ENCODE measurements at regions not wholly inside any gene's neighbourhood (a gene's known extent, or its start where the extent isn't known, plus 50 kb on each side); places are given as distances from the start of the nearest gene placed in this dataset.

DNA sequence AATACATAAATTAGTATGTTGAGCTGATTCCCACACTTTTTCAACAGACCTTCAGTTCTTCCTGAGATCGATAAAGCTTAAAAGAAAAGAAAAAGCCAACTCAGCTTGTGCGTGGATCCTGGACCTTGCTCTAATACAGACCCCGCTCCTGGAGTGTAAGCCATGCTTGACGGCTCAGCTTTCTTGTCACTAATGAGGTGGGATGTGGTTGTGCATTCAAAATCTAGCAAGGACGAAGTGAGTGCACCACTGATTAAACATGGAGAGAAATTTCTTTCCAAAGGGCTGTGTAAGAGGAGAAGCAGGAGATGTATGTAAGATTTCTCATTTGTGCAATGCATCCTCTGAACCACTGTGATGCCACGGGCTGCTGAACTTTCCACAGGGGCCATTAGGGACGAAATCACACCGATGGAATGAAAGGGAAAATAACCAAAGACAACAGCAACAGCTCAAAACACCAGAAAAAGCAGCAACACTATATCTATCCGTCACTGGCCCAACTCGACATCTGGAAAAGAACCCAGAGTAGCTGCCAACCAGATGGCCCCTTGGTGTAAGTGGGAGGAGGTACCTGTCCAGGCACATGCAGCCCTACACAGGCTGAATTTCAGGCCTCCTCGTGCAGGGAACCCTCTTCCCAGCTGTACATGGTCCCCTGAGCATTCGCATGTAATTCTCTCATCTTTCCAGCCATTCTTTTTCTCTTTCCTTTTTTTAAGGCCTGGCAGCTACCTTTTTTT, 178.9 kb downstream of the SREK1 start:
- DNase-seq (ENCODE audit: low read depth), result no peak
- H3K4me3 ChIP-seq (ENCODE audit: low read length), result no peak overlapping the region
- TF ChIP-seq, protein P1, sequence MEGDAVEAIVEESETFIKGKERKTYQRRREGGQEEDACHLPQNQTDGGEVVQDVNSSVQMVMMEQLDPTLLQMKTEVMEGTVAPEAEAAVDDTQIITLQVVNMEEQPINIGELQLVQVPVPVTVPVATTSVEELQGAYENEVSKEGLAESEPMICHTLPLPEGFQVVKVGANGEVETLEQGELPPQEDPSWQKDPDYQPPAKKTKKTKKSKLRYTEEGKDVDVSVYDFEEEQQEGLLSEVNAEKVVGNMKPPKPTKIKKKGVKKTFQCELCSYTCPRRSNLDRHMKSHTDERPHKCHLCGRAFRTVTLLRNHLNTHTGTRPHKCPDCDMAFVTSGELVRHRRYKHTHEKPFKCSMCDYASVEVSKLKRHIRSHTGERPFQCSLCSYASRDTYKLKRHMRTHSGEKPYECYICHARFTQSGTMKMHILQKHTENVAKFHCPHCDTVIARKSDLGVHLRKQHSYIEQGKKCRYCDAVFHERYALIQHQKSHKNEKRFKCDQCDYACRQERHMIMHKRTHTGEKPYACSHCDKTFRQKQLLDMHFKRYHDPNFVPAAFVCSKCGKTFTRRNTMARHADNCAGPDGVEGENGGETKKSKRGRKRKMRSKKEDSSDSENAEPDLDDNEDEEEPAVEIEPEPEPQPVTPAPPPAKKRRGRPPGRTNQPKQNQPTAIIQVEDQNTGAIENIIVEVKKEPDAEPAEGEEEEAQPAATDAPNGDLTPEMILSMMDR (conservative IDR thresholded peaks at IDR 0.05; ENCODE audit: low read depth, low read length), result no peak

DNA sequence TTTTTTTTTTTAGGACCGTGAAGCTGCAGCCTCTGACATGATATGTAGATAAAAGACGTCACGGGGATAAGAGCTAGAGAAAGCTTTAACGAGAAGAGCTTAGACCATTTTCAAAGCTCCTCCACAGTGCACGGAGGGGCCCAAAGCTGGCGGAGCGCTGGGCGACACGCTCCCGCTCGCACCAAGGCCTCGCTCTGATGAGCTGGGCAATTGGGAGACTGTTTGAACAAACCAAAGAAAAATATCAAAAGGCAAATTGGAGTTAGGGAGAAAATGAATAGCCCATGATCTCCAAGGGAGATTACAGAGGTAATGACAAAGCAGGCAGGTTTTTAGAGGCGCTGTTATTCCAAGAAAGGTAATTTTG, 179.4 kb downstream of the SREK1 start:
- no peak overlapping the region for H3K4me3 ChIP-seq (ENCODE audit: low read length)
- DNase-seq (ENCODE audit: low read depth), result no peak
- TF ChIP-seq, protein P1 (conservative IDR thresholded peaks at IDR 0.05; ENCODE audit: low read depth, low read length), result no peak

DNA sequence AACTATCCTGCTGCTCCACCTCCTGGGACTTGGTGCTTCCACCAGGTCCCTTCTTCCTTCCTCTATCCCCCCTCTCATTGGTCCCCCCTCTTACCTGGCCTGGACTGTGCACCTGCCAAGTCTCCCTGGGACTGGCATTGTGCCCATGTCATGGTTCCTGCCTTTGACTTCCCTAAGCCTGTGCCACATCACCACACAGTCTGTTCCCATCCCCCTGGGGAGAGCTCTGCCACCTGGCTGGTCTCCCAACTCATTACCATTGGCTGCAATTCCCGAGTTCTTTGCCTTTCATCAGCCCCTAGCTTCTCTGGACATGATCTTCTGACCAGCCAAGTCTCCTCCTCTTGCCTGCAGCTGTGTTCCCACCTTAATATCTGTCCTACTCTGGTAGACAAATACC, 180.3 kb downstream of the SREK1 start:
- no peak overlapping the region for H3K4me3 ChIP-seq (ENCODE audit: low read length)
- TF ChIP-seq, protein P1 (conservative IDR thresholded peaks at IDR 0.05; ENCODE audit: low read depth, low read length), result no peak
- DNase-seq (ENCODE audit: low read depth), result no peak

DNA sequence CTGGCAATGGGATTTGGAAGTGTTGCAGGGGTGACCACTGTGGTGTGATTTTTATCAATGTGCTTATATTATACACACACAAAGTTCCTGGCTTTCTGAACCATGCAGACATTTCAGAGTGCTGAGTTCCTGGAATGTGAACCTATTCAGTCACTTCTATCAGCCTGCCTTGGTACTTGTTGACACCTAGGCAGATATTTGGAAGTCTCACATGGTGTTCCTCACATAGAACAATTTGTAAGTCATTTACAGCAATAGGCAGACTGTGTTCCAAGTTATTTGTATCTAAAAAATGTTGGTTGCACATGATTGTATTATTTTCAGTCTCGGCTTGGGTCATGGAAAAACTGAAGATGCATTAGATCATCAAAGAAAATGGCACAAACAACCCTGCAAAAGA, 182.2 kb downstream of the SREK1 start:
- DNase-seq (ENCODE audit: low read depth), result no peak
- TF ChIP-seq, protein P1 (conservative IDR thresholded peaks at IDR 0.05; ENCODE audit: low read depth, low read length), result no peak
- no peak overlapping the region for H3K4me3 ChIP-seq (ENCODE audit: low read length)

DNA sequence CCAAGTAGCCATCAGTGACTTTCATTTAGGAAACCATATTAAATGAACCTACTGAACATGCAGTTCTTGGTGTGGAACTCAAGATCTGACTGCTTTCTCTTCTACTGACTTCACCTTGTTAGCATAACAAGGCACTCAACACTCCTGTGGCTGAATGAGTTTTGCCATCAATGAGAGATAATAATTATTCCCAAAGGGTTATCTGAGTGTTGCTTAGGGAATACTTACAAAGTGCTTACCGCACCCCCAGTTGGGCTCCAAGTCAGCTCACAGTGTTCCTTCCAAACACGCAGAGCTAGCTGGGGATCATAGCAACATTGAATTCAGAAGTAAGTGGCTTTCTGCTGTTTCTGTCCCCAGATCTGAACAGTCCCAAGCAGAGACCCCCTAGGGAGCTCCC, 182.9 kb downstream of the SREK1 start:
- no peak for DNase-seq (ENCODE audit: low read depth)
- H3K4me3 ChIP-seq (ENCODE audit: low read length), result no peak overlapping the region
- TF ChIP-seq, protein P1 (conservative IDR thresholded peaks at IDR 0.05; ENCODE audit: low read depth, low read length), result no peak

DNA sequence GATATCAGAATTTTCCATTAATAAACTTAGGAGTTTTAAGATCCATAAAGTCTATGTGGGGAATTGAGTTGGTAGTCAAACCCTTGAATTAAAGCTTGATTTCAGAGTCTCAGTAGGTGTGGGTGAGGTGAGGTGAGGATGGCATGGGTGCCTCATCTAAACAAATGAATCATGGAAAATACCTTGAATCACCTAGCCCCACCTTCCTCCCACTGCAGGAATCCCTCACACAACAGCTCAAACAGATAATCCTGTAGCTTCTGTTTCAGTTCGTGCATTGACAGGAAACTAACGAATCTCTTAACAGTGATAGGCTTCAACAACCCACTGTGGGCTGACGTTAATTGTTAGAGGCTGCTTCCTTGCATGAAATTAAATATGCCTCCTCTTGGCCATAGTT, 185.0 kb downstream of the SREK1 start:
- no peak overlapping the region for H3K4me3 ChIP-seq (ENCODE audit: low read length)
- TF ChIP-seq, protein P1 (conservative IDR thresholded peaks at IDR 0.05; ENCODE audit: low read depth, low read length), result no peak
- no peak for DNase-seq (ENCODE audit: low read depth)

DNA sequence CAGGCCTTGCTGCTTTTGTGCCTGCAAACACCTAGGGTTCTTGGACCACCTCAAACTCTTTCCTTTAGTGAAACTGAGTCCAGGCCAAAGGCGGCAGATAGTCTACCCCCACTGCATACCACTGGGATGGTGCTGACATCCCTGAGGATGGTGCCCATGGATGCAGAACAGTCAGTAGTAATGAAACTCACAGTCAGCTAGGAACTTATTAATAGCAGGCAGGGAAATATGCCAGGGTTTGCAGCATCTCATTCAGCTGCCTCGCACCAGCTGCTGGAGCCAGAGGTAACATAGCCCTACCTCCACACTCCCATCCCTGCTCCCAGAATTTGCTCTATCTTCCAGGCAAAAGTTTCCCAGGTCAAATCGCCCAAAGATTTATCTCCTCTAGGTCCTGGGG, 189.1 kb downstream of the SREK1 start:
- DNase-seq (ENCODE audit: low read depth), result no peak
- H3K4me3 ChIP-seq (ENCODE audit: low read length), result no peak overlapping the region
- TF ChIP-seq, protein P1 (conservative IDR thresholded peaks at IDR 0.05; ENCODE audit: low read depth, low read length), result no peak

Data from retinal pigment epithelial cell (primary cell).